CD4-positive, alpha-beta T cell (primary cell): ENCODE measurements at regions not wholly inside any gene's neighbourhood (a gene's known extent, or its start where the extent isn't known, plus 50 kb on each side); places are given as distances from the start of the nearest gene placed in this dataset.

Experiments used
- ATAC-seq: fragments of 200-7000 bp; cut with Tn5 transposase; one replicate; pipeline ENCODE4 v1.10.0; 2022; ENCODE audit warnings: mild to moderate bottlenecking; ENCODE audit not compliant: poor library complexity
- CTCF ChIA-PET: fragments of 350-600 bp; sonication (Branson Sonifier 250); formaldehyde crosslinking; loops from one replicate; lab custom pipeline; 2021; ENCODE audit warnings: antibody characterized with exemption, inconsistent platforms; lab: Charles Lee
- POLR2A ChIA-PET: fragments of 350-600 bp; sonication (Branson Sonifier 250); formaldehyde crosslinking; loops from one replicate; lab custom pipeline; 2021; ENCODE audit warnings: antibody characterized with exemption, inconsistent platforms; lab: Charles Lee
- DNase-seq, 14 experiments: peaks; one replicate each; pipeline ENCODE4 v3.0.0-alpha.2; 2013 to 2020; ENCODE audit warnings: mixed read lengths in 2 of 14
- H3K27ac ChIP-seq, 2 donors: one replicate each; pipeline versions ENCODE4 v1.5.1 to v1.7.0; 2013; ENCODE audit warnings: low read length in 2 of 2, low read depth in 1 of 2, mild to moderate bottlenecking in 1 of 2
- H3K27me3 ChIP-seq, 2 experiments: 1 replicate in 1 of 2; 2 replicates in 1 of 2; pipeline versions ENCODE4 v1.6.1 to v1.7.0; 2013; ENCODE audit warnings: low read length in 2 of 2, control low read depth in 1 of 2, mild to moderate bottlenecking in 1 of 2, moderate library complexity in 1 of 2; ENCODE audit not compliant: insufficient read depth in 2 of 2, control insufficient read depth in 1 of 2
- H3K36me3 ChIP-seq: one replicate; pipeline ENCODE4 v1.6.1; 2013; ENCODE audit warnings: low read length, control low read depth; ENCODE audit not compliant: insufficient read depth
- H3K4me1 ChIP-seq: one replicate; pipeline ENCODE4 v1.6.1; 2013; ENCODE audit warnings: low read length, control low read depth; ENCODE audit not compliant: insufficient read depth
- H3K4me3 ChIP-seq: one replicate; pipeline ENCODE4 v1.5.1; 2013; ENCODE audit warnings: mild to moderate bottlenecking, low read length, moderate library complexity
- H3K9me3 ChIP-seq, 2 experiments: 1 replicate in 1 of 2; 2 replicates in 1 of 2; pipeline versions ENCODE4 v1.6.1 to v1.7.0; 2013; ENCODE audit warnings: low read length in 2 of 2, mild to moderate bottlenecking in 2 of 2, control low read depth in 1 of 2, moderate library complexity in 1 of 2; ENCODE audit not compliant: control insufficient read depth in 1 of 2, insufficient read depth in 1 of 2
- H3K27ac Mint-ChIP-seq: one replicate; pipeline ENCODE4 v1.8.0; 2020; ENCODE audit warnings: mixed read lengths
- H3K27me3 Mint-ChIP-seq: one replicate; pipeline ENCODE4 v1.8.0; 2021; ENCODE audit warnings: mixed read lengths
- H3K36me3 Mint-ChIP-seq: one replicate; pipeline ENCODE4 v1.8.0; 2021; ENCODE audit warnings: low read depth, mixed read lengths
- H3K4me1 Mint-ChIP-seq: one replicate; pipeline ENCODE4 v1.8.0; 2021; ENCODE audit warnings: low read depth, mixed read lengths
- H3K4me3 Mint-ChIP-seq: one replicate; pipeline ENCODE4 v1.8.0; 2020; ENCODE audit warnings: mild to moderate bottlenecking, mixed read lengths
- H3K9me3 Mint-ChIP-seq: one replicate; pipeline ENCODE4 v1.8.0; 2020; ENCODE audit warnings: mixed read lengths
- intact Hi-C, 2 experiments: fragments of 100-400 bp; cut with DNase I in 1 of 2; cut with micrococcal nuclease in 1 of 2; formaldehyde crosslinking; loops; one replicate each; pipeline versions ENCODE4 v1.15.1 to v1.9.0; 2023 to 2025; cut with DNase I, micrococcal nuclease
- TF ChIP-seq, protein P1 (sequence below): fragments of 200-600 bp; IDR thresholded peaks from one replicate; pipeline ENCODE4 v1.8.0; 2022; ENCODE audit warnings: antibody characterized with exemption, mild to moderate bottlenecking

DNA sequence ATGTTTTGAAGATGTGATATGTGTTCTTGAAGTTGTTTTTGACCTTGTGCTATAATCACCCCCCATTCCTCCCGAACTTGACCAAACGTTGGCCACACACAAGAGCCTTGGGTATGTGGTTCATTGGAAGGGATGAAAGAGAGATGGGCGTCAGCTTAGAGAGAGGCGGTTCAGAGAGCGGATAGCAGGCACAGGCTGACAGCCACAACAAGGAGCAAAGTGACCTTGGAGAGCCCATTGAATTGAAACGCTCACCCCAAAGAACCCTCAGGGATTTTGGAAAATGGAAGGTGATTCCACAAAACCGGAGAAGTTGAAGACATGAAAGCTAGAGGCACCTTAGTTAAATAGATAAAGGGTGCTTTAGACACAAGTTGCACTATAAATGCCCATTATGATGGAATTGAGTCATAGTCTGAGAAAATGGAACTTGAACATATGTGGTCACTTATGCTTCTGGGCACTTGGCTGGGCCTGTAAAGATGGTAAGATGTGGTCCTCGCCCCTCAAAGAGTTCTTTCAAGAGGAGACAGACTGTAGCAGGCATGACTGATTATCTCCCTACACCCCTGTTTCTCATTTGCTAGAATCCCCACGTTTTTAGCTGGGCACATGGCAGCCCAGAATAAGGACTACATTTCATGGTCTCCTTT, 188.5 kb upstream of the HAAO start:
- TF ChIP-seq, protein P1, sequence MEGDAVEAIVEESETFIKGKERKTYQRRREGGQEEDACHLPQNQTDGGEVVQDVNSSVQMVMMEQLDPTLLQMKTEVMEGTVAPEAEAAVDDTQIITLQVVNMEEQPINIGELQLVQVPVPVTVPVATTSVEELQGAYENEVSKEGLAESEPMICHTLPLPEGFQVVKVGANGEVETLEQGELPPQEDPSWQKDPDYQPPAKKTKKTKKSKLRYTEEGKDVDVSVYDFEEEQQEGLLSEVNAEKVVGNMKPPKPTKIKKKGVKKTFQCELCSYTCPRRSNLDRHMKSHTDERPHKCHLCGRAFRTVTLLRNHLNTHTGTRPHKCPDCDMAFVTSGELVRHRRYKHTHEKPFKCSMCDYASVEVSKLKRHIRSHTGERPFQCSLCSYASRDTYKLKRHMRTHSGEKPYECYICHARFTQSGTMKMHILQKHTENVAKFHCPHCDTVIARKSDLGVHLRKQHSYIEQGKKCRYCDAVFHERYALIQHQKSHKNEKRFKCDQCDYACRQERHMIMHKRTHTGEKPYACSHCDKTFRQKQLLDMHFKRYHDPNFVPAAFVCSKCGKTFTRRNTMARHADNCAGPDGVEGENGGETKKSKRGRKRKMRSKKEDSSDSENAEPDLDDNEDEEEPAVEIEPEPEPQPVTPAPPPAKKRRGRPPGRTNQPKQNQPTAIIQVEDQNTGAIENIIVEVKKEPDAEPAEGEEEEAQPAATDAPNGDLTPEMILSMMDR: no peak
- Mint-ChIP-seq H3K27ac (no peak overlapping the region), H3K4me1 (peaks cover 9% of the 10 kb centered on the region), H3K27me3 (no peaks in the 10 kb centered on the region), H3K36me3 (no peaks in the 10 kb centered on the region), H3K4me3 (no peak overlapping the region), H3K9me3 (no peaks in the 10 kb centered on the region)
- no peak overlapping the region for H3K4me3 ChIP-seq
- ChIA-PET CTCF (no interaction called here), POLR2A (no interaction called here)
- no peak overlapping the region for H3K27ac ChIP-seq
- H3K36me3 ChIP-seq: no peaks in the 10 kb centered on the region
- DNase-seq (no peak), ATAC-seq (no peak)
- H3K4me1 ChIP-seq: peaks cover 5% of the 10 kb centered on the region
- intact Hi-C loops: no loop called here
- H3K27me3 ChIP-seq: no peaks in the 10 kb centered on the region
- H3K9me3 ChIP-seq: no peaks in the 10 kb centered on the region

GRCh38 chr2:42979870-42980763, 187.7 kb upstream of the HAAO start:
- intact Hi-C loops: loop anchor here in 1 of 2 experiments (10.0 kb wide), 1 partner anchor 145 kb away; no protein-coding TSS in a partner anchor
- H3K4me3 ChIP-seq: no peak overlapping the region
- Mint-ChIP-seq H3K4me3 (no peak overlapping the region), H3K4me1 (peaks cover 9% of the 10 kb centered on the region), H3K9me3 (no peaks in the 10 kb centered on the region), H3K27me3 (no peaks in the 10 kb centered on the region), H3K27ac (no peak overlapping the region), H3K36me3 (no peaks in the 10 kb centered on the region)
- no peaks in the 10 kb centered on the region for H3K9me3 ChIP-seq
- TF ChIP-seq, protein P1: no peak
- ChIA-PET POLR2A (interaction anchor here (0.5 kb wide), 1 partner anchor 18 kb away, joined by 3 read pairs; no protein-coding TSS in a partner anchor), CTCF (interaction anchor here (1.1 kb wide), 1 partner anchor 504 kb away, joined by 4 read pairs; no protein-coding TSS in a partner anchor)
- H3K27me3 ChIP-seq: no peaks in the 10 kb centered on the region
- peaks cover 5% of the 10 kb centered on the region for H3K4me1 ChIP-seq
- H3K36me3 ChIP-seq: no peaks in the 10 kb centered on the region
- no peak for ATAC-seq
- DNase-seq: no peak
- no peak overlapping the region for H3K27ac ChIP-seq

- POLR2A ChIA-PET: interaction anchor here (0.5 kb wide), 1 partner anchor 18 kb away, joined by 3 read pairs; no protein-coding TSS in a partner anchor
- intact Hi-C loops: loop anchor here in 1 of 2 experiments (10.0 kb wide), 1 partner anchor 145 kb away; no protein-coding TSS in a partner anchor
- no peaks in the 10 kb centered on the region for H3K36me3 ChIP-seq
- ATAC-seq: no peak
- H3K9me3 ChIP-seq: no peaks in the 10 kb centered on the region
- Mint-ChIP-seq H3K27ac (no peak overlapping the region), H3K4me3 (no peak overlapping the region), H3K36me3 (no peaks in the 10 kb centered on the region), H3K9me3 (no peaks in the 10 kb centered on the region), H3K27me3 (no peaks in the 10 kb centered on the region), H3K4me1 (peaks cover 9% of the 10 kb centered on the region)
- peaks cover 9% of the 10 kb centered on the region for H3K4me1 ChIP-seq
- CTCF ChIA-PET: interaction anchor here (1.1 kb wide), 1 partner anchor 505 kb away, joined by 4 read pairs; no protein-coding TSS in a partner anchor
- no peak for DNase-seq
- no peak overlapping the region for H3K4me3 ChIP-seq
- H3K27ac ChIP-seq: no peak overlapping the region
- no peaks in the 10 kb centered on the region for H3K27me3 ChIP-seq
- TF ChIP-seq, protein P1: no peak
Observed at GRCh38 chr2:42979416-42979869, 187.1 kb upstream of the HAAO start.
